GM18505 (cell line): ENCODE measurements at regions not wholly inside any gene's neighbourhood (a gene's known extent, or its start where the extent isn't known, plus 50 kb on each side); places are given as distances from the start of the nearest gene placed in this dataset.

Experiments
- ATAC-seq: cut with Tn5 transposase; IDR thresholded peaks from one replicate; pipeline ENCODE4 v1.9.1; 2021; ENCODE audit not compliant: unreplicated experiment
- POLR2A ChIP-seq: IDR thresholded peaks from 4 replicates; pipeline ENCODE4 v1.6.1; 2011; ENCODE audit warnings: borderline replicate concordance; ENCODE audit not compliant: insufficient read depth, insufficient read length; ENCODE audit errors: extremely low read depth

GRCh38 chr3:144052275-144052674 lies 80.7 kb downstream of the DIPK2A start:
- ATAC-seq: no peak
- TF ChIP-seq POLR2A: no peak

GRCh38 chr3:144053121-144053520 lies 81.5 kb downstream of the DIPK2A start:
- no peak for ATAC-seq
- TF ChIP-seq POLR2A: no peak

- ATAC-seq: no peak
- TF ChIP-seq POLR2A: no peak
Observed at GRCh38 chr3:144054766-144055165, 83.1 kb downstream of the DIPK2A start.

- no peak for ATAC-seq
- no peak for TF ChIP-seq POLR2A
Observed at GRCh38 chr3:144055604-144056003, 84.0 kb downstream of the DIPK2A start.

GRCh38 chr3:144058713-144059112 lies 87.1 kb downstream of the DIPK2A start:
- ATAC-seq: no peak
- TF ChIP-seq POLR2A: no peak

GRCh38 chr3:144059481-144059880 lies 87.9 kb downstream of the DIPK2A start:
- no peak for ATAC-seq
- TF ChIP-seq POLR2A: no peak

GRCh38 chr3:144060881-144061280 lies 89.3 kb downstream of the DIPK2A start:
- no peak for TF ChIP-seq POLR2A
- ATAC-seq: no peak

GRCh38 chr3:144063306-144063705 lies 91.7 kb downstream of the DIPK2A start:
- no peak for TF ChIP-seq POLR2A
- ATAC-seq: no peak

- TF ChIP-seq POLR2A: no peak
- ATAC-seq: no peak
Observed at GRCh38 chr3:144067059-144067458, 95.4 kb downstream of the DIPK2A start.

GRCh38 chr3:144073698-144074097 lies 102.1 kb downstream of the DIPK2A start:
- TF ChIP-seq POLR2A: no peak
- ATAC-seq: no peak

- no peak for TF ChIP-seq POLR2A
- ATAC-seq: no peak
Observed at GRCh38 chr3:144079634-144080033, 108.0 kb downstream of the DIPK2A start.

GRCh38 chr3:144084929-144085328 lies 113.3 kb downstream of the DIPK2A start:
- TF ChIP-seq POLR2A: no peak
- no peak for ATAC-seq

- no peak for ATAC-seq
- no peak for TF ChIP-seq POLR2A
Observed at GRCh38 chr3:144085964-144086363, 114.3 kb downstream of the DIPK2A start.

- TF ChIP-seq POLR2A: no peak
- no peak for ATAC-seq
Observed at GRCh38 chr3:144096016-144096415, 124.4 kb downstream of the DIPK2A start.

- no peak for ATAC-seq
- TF ChIP-seq POLR2A: no peak
Observed at GRCh38 chr3:144097163-144097562, 125.5 kb downstream of the DIPK2A start.

- no peak for ATAC-seq
- no peak for TF ChIP-seq POLR2A
Observed at GRCh38 chr3:144098691-144099090, 127.1 kb downstream of the DIPK2A start.

GRCh38 chr3:144102421-144102820 lies 130.8 kb downstream of the DIPK2A start:
- no peak for TF ChIP-seq POLR2A
- ATAC-seq: no peak

GRCh38 chr3:144104186-144104585 lies 132.6 kb downstream of the DIPK2A start:
- no peak for TF ChIP-seq POLR2A
- ATAC-seq: no peak
